Suprapubic skin (tissue), 4 donors: ENCODE measurements at regions not wholly inside any gene's neighbourhood (a gene's known extent, or its start where the extent isn't known, plus 50 kb on each side); places are given as distances from the start of the nearest gene placed in this dataset.

Source experiments
- DNase-seq, 2 donors: peaks; one replicate each; pipeline ENCODE4 v3.0.0-alpha.2; 2019; ENCODE audit warnings: low spot score in 2 of 2
- H3K27ac ChIP-seq: fragments of 200-600 bp; sonication (generic); one replicate; pipeline ENCODE4 v1.5.1; 2019
- H3K27me3 ChIP-seq: fragments of 200-600 bp; sonication (generic); one replicate; pipeline ENCODE4 v1.5.1; 2019
- H3K36me3 ChIP-seq: fragments of 200-600 bp; sonication (generic); one replicate; pipeline ENCODE4 v1.5.1; 2019
- H3K4me1 ChIP-seq: fragments of 200-600 bp; sonication (generic); one replicate; pipeline ENCODE4 v1.5.1; 2019
- H3K4me3 ChIP-seq: fragments of 200-600 bp; sonication (generic); one replicate; pipeline ENCODE4 v1.5.1; 2019; ENCODE audit warnings: mild to moderate bottlenecking
- H3K9me3 ChIP-seq: fragments of 200-600 bp; sonication (generic); one replicate; pipeline ENCODE4 v1.5.1; 2019
- EP300 ChIP-seq: sonication (generic); formaldehyde crosslinking; IDR thresholded peaks from one replicate; pipeline ENCODE4 v1.6.1; 2017; ENCODE audit warnings: antibody characterized with exemption
- POLR2A ChIP-seq, 2 donors: fragments of 450-650 bp; IDR thresholded peaks; one replicate each; pipeline ENCODE4 v1.6.1; 2017; ENCODE audit warnings: antibody characterized with exemption in 2 of 2, mild to moderate bottlenecking in 2 of 2, moderate library complexity in 2 of 2
- POLR2AphosphoS5 ChIP-seq, 3 donors: sonication (generic); formaldehyde crosslinking; IDR thresholded peaks; one replicate each; pipeline ENCODE4 v1.6.1; 2017; ENCODE audit warnings: antibody characterized with exemption in 3 of 3
- WGBS: methylation state at CpG from one replicate; pipeline ENCODE4 v1.1.5; 2018; 5-methylcytosine and 5-hydroxymethylcytosine counted together
- TF ChIP-seq, protein P1 (sequence below), 2 donors: fragments of 200-600 bp in 1 of 2; fragments of 450-650 bp in 1 of 2; sonication (generic) in 1 of 2; IDR thresholded peaks; one replicate each; pipeline ENCODE4 v1.5.1; 2016 to 2019; ENCODE audit warnings: antibody characterized with exemption in 2 of 2, mild to moderate bottlenecking in 1 of 2, moderate library complexity in 1 of 2

DNA sequence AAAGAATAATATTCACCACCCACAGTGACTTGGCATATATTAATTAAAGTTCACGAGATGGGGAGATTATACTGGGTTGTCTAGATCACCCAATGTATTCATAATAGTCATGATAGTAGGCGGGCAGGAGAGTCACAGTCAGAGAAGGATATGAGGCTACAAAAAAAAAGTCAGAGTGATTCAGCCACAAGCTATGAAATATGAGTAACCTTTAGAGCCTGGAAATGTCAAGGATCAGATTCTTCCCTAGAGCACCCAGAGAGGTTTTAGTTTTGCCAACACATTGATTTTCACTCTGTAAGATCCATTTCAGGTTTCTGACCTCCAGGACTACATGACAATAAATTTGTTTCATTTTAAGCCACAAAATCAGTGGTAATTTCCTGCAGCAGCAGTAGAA is 501.9 kb downstream of the GABRG1 start:
- no peaks in the 10 kb centered on the region for H3K27me3 ChIP-seq
- no peaks in the 10 kb centered on the region for H3K4me1 ChIP-seq
- WGBS: 47% methylated on average over 2 of the region's 2 CpGs
- TF ChIP-seq POLR2AphosphoS5 (IDR thresholded peaks at IDR 0.05): no peak
- no peaks in the 10 kb centered on the region for H3K36me3 ChIP-seq
- H3K27ac ChIP-seq: no peak overlapping the region
- no peak overlapping the region for H3K4me3 ChIP-seq
- no peaks in the 10 kb centered on the region for H3K9me3 ChIP-seq
- DNase-seq: no peak

DNA sequence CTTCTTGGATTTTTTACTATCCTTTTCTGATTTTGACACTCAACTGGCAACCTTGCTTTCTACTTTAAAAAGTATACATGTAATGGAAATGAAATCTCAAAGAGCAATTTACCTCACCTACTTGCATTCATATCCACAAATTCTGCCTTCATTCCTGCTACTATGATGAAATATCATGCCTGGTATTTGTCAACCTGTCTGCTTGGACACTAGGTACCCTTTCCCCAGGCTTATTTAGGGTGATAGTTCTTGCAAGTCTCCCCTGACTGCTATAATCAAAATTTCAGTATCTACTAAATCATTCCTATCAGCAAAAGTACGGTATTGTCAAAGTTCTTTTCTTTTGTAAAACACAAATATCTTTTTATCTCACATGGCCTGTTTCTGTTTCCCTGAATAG is 503.0 kb downstream of the GABRG1 start:
- no peak overlapping the region for H3K27ac ChIP-seq
- 66% methylated on average over 1 of the region's 1 CpG for whole genome bisulfite sequencing
- H3K4me3 ChIP-seq: no peak overlapping the region
- no peak for DNase-seq
- H3K4me1 ChIP-seq: no peaks in the 10 kb centered on the region
- TF ChIP-seq EP300 (no peak), POLR2A (IDR thresholded peaks at IDR 0.05) (no peak)
- TF ChIP-seq, protein P1, sequence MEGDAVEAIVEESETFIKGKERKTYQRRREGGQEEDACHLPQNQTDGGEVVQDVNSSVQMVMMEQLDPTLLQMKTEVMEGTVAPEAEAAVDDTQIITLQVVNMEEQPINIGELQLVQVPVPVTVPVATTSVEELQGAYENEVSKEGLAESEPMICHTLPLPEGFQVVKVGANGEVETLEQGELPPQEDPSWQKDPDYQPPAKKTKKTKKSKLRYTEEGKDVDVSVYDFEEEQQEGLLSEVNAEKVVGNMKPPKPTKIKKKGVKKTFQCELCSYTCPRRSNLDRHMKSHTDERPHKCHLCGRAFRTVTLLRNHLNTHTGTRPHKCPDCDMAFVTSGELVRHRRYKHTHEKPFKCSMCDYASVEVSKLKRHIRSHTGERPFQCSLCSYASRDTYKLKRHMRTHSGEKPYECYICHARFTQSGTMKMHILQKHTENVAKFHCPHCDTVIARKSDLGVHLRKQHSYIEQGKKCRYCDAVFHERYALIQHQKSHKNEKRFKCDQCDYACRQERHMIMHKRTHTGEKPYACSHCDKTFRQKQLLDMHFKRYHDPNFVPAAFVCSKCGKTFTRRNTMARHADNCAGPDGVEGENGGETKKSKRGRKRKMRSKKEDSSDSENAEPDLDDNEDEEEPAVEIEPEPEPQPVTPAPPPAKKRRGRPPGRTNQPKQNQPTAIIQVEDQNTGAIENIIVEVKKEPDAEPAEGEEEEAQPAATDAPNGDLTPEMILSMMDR (IDR thresholded peaks at IDR 0.05): no peak
- no peaks in the 10 kb centered on the region for H3K9me3 ChIP-seq
- no peaks in the 10 kb centered on the region for H3K27me3 ChIP-seq
- no peaks in the 10 kb centered on the region for H3K36me3 ChIP-seq

DNA sequence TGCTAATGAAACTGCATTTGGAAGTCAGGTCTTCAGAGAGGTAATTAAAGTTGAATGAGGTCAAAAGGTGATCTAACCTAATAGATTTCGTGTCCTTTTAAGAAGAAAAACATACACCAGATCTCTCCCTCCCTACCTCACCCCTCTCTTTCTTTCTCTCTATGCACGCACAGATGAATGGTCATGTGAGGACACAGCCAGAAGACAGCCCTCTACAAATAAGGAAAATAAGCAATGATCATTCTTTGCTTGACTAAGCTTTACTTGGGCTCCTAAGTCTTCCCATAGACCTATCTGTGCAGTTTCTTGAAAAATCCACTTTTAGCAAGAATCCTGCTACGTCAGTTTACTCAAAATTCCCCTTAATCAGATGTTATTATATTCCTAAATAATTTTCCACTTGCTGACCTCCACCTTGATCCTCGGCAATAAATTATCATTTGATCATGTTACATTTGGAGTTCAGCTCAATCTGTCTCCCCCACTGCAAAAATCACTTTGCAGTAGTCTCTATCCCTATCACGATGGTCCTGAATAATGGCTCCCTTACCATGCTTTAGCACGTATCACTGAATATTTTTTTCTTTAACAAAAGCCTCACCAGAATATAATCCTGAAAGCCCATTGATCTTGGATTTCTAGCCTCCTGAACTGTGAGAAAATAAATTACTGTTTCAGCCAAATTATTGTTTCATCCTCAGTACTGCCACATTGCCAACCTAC is 527.3 kb downstream of the GABRG1 start:
- H3K27ac ChIP-seq: no peak overlapping the region
- 70% methylated on average over 6 of the region's 6 CpGs for WGBS
- no peak for DNase-seq
- no peaks in the 10 kb centered on the region for H3K4me1 ChIP-seq
- H3K36me3 ChIP-seq: no peaks in the 10 kb centered on the region
- no peaks in the 10 kb centered on the region for H3K9me3 ChIP-seq
- no peaks in the 10 kb centered on the region for H3K27me3 ChIP-seq
- H3K4me3 ChIP-seq: no peak overlapping the region
- no peak for TF ChIP-seq POLR2A (IDR thresholded peaks at IDR 0.05)
- TF ChIP-seq, protein P1 (IDR thresholded peaks at IDR 0.05): no peak
- TF ChIP-seq POLR2AphosphoS5 (IDR thresholded peaks at IDR 0.05): no peak
- no peak for TF ChIP-seq EP300

DNA sequence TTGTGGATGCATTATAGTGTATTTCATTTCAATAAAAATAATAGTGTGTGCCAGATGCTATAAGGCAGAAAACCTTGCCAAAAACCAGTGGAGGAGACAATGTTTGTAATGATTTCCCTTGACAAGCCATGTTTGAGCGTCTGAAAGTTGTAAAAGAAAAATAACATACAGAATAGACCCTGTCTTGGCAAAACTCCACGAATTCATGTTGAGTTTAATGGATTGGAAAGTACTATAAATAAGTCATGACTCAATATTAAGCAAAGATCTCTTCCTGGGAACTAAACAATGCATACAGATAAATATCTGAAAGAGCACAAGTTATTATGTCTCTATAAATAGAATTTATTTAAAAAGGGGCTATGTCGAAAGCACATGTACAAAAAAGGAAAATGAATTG is 543.5 kb downstream of the GABRG1 start:
- no peak for DNase-seq
- no peaks in the 10 kb centered on the region for H3K36me3 ChIP-seq
- no peak overlapping the region for H3K27ac ChIP-seq
- no peak overlapping the region for H3K4me3 ChIP-seq
- H3K27me3 ChIP-seq: no peaks in the 10 kb centered on the region
- no peaks in the 10 kb centered on the region for H3K4me1 ChIP-seq
- peaks cover 6% of the 10 kb centered on the region for H3K9me3 ChIP-seq
- WGBS: 7% methylated on average over 3 of the region's 3 CpGs
- TF ChIP-seq EP300: no peak
- TF ChIP-seq POLR2AphosphoS5 (IDR thresholded peaks at IDR 0.05): no peak
- TF ChIP-seq POLR2A (IDR thresholded peaks at IDR 0.05): no peak

DNA sequence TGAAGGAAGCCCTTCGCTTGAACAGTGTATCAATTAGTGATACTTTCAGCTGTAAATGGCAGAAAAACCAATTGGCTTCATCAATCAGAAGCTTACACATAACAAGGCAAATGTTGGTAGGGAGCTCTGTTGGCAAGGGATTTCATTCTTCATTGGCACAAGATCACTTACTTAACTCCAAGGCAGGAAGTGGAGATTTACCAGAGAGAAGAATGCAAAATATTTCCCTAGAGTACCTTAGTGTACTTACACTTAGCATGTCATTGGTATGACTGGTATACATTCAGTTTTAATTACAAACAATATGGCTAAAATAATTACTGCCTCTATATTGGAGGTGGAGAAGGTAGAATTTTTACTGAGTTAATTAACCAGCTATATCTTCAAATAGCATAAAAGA is 545.0 kb downstream of the GABRG1 start:
- Histone ChIP-seq H3K36me3 (no peaks in the 10 kb centered on the region), H3K4me3 (no peak overlapping the region), H3K4me1 (no peaks in the 10 kb centered on the region), H3K9me3 (no peaks in the 10 kb centered on the region), H3K27ac (no peak overlapping the region), H3K27me3 (no peaks in the 10 kb centered on the region)
- WGBS: 74% methylated on average over 1 of the region's 1 CpG
- DNase-seq: no peak
- no peak for TF ChIP-seq POLR2AphosphoS5 (IDR thresholded peaks at IDR 0.05)
- no peak for TF ChIP-seq EP300
- TF ChIP-seq, protein P1 (IDR thresholded peaks at IDR 0.05): no peak
- TF ChIP-seq POLR2A (IDR thresholded peaks at IDR 0.05): no peak

DNA sequence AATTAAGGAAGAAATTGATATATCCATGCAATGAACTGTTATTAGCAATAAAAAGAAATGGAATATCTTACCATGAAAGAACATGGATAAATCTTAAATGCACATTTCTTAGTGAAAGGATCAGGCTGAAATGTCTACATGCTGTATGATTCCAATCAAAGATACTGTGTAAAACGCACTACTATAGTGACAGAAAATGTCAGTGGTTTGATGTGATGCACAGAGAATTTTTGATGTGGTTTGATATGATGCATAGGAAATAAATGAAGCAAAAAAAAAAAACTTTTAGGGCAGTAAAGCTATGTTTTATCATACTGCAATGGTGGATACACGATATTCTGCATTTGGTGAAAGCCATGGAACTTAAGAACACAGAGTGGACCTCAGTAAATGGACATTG is 547.6 kb downstream of the GABRG1 start:
- Histone ChIP-seq H3K4me1 (no peaks in the 10 kb centered on the region), H3K4me3 (no peak overlapping the region), H3K36me3 (no peaks in the 10 kb centered on the region), H3K27ac (no peak overlapping the region), H3K9me3 (no peaks in the 10 kb centered on the region), H3K27me3 (no peaks in the 10 kb centered on the region)
- TF ChIP-seq POLR2A (IDR thresholded peaks at IDR 0.05) (no peak), EP300 (no peak), POLR2AphosphoS5 (IDR thresholded peaks at IDR 0.05) (no peak)
- TF ChIP-seq, protein P1 (IDR thresholded peaks at IDR 0.05): no peak
- no peak for DNase-seq
- WGBS: 77% methylated on average over 2 of the region's 2 CpGs
